Neural progenitor cell (in vitro differentiated cells): ENCODE measurements at regions not wholly inside any gene's neighbourhood (a gene's known extent, or its start where the extent isn't known, plus 50 kb on each side); places are given as distances from the start of the nearest gene placed in this dataset.

Source experiments
- EZH2 ChIP-seq: fragments of 200-600 bp; sonication (generic); IDR thresholded peaks from 2 replicates; pipeline ENCODE4 v1.6.1; 2017; ENCODE audit warnings: antibody characterized with exemption, mild to moderate bottlenecking, moderate library complexity
- EZH2phosphoT487 ChIP-seq: fragments of 200-600 bp; sonication (generic); IDR thresholded peaks from 2 replicates; pipeline ENCODE4 v1.6.1; 2017; ENCODE audit warnings: antibody characterized with exemption
- TF ChIP-seq, protein P1 (sequence below): fragments of 200-600 bp; sonication (generic); IDR thresholded peaks from 2 replicates; pipeline ENCODE4 v1.5.1; 2017; ENCODE audit warnings: antibody characterized with exemption, mild to moderate bottlenecking

DNA sequence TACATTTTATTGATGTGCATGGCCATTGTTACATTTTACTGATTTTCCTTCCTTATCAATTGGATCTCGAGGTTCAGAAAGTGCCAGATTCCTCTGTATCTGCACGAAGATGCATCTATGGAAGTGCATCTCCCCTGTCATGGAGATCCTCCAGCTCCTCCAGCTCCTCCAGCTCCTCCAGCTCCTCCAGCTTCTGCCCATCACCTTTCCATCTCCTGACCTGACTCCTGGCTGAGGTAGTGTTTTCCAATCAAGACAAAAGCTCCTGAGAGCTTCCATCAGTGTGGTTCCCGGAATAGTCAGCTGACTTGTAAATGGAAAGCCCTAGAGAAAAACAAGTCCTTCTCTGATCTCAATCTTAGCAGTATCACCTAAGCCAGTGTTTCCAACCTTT, 90.8 kb upstream of the KLF6 start:
- TF ChIP-seq, protein P1, sequence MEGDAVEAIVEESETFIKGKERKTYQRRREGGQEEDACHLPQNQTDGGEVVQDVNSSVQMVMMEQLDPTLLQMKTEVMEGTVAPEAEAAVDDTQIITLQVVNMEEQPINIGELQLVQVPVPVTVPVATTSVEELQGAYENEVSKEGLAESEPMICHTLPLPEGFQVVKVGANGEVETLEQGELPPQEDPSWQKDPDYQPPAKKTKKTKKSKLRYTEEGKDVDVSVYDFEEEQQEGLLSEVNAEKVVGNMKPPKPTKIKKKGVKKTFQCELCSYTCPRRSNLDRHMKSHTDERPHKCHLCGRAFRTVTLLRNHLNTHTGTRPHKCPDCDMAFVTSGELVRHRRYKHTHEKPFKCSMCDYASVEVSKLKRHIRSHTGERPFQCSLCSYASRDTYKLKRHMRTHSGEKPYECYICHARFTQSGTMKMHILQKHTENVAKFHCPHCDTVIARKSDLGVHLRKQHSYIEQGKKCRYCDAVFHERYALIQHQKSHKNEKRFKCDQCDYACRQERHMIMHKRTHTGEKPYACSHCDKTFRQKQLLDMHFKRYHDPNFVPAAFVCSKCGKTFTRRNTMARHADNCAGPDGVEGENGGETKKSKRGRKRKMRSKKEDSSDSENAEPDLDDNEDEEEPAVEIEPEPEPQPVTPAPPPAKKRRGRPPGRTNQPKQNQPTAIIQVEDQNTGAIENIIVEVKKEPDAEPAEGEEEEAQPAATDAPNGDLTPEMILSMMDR, result no peak
- TF ChIP-seq EZH2, result no peak
- TF ChIP-seq EZH2phosphoT487, result no peak
